ENCODE measurements at regions not wholly inside any gene's neighbourhood (a gene's known extent, or its start where the extent isn't known, plus 50 kb on each side); places are given as distances from the start of the nearest gene placed in this dataset.

DNA sequence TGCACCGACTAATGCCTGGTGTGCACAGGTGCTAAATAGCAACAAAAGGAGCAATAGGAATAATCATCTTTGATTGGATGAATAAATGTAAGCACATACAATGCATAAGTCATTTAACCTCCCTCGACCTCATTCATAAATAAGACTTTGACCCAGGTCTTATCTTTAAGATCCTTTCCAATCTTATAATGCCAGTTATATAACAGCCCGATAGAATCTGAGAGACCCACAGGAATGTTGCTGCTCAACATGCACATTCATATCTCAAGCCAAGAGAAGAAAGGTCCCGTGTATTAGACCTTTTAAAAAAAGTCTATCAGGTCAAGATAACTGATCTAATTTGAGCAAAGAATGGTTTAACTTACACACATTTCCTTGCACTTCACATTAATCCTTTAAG is 146.8 kb upstream of the SOX9 start:
- Mint-ChIP-seq H3K9me3 (peaks cover 5% of the 10 kb centered on the region), H3K4me1 (ENCODE audit: low read depth) (no peaks in the 10 kb centered on the region), H3K4me3 (ENCODE audit: low read depth) (no peak overlapping the region), H3K27me3 (ENCODE audit: low read depth) (no peaks in the 10 kb centered on the region), H3K27ac (no peak overlapping the region), H3K36me3 (ENCODE audit: low read depth) (no peaks in the 10 kb centered on the region)
- intact Hi-C loops (cut with micrococcal nuclease) = no loop called here
- no peak for DNase-seq (ENCODE audit: low spot score)

DNA sequence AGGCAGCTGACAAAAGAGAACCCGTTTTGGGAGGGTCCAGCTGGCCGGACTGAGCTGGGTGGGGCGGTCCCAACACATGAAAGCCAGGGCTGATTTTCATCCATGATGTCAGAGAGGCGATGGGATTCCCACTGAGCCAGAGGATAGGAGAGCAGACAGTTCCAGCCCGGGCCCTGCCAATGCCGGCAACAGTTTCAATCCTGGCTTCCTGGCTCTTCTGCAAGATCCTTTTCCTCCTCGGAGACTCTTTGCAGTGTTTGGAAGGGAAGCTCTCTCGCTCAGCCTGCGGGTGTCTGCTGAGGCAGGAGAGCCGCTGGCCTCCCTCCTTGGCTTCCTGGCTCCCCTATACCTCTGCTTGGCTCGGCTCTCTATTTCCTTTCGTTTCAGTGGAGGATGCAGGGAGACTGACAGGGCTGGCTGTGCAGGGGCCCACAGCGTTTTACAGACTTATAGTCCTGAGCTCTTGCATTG is 145.5 kb upstream of the SOX9 start:
- DNase-seq (ENCODE audit: low spot score) = no peak
- H3K27me3 Mint-ChIP-seq (ENCODE audit: low read depth) = no peaks in the 10 kb centered on the region
- no peaks in the 10 kb centered on the region for H3K4me1 Mint-ChIP-seq (ENCODE audit: low read depth)
- H3K27ac Mint-ChIP-seq = no peak overlapping the region
- peaks cover 5% of the 10 kb centered on the region for H3K9me3 Mint-ChIP-seq
- no peaks in the 10 kb centered on the region for H3K36me3 Mint-ChIP-seq (ENCODE audit: low read depth)
- intact Hi-C loops (cut with micrococcal nuclease) = no loop called here
- H3K4me3 Mint-ChIP-seq (ENCODE audit: low read depth) = no peak overlapping the region

DNA sequence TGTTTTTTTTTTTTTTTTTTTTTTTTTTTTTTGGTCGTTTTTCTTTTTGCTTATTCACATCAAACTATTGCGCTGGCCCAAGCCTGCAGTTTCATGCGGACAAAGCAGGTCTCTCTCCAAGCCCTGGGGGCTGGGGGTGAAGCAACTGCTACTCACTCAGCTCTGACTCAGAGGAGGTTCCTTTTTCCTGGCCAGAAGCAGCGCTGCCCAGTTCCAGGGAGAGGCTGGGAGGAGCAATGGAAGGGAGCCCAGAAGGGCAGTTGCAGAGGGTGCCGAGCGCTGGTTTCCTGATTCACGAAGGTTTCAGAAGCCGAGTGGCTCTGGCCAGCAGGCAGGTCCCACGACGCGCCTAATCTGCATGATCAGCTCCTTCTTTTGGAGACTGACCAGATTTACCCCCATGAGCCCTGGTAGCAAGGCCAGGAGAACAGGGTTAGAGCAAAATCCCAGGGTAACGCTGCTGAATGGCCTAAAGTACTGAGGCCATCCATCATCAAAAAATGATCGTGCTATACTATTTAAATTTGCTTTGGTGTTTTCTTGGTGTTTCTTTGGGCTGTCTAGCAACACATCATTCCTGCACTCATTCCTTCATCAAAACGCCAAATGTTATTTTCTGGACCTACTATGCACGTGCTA is 144.7 kb upstream of the SOX9 start:
- no peaks in the 10 kb centered on the region for H3K4me1 Mint-ChIP-seq (ENCODE audit: low read depth)
- H3K9me3 Mint-ChIP-seq = peaks cover 5% of the 10 kb centered on the region
- no peaks in the 10 kb centered on the region for H3K36me3 Mint-ChIP-seq (ENCODE audit: low read depth)
- no peak for DNase-seq (ENCODE audit: low spot score)
- H3K27me3 Mint-ChIP-seq (ENCODE audit: low read depth) = no peaks in the 10 kb centered on the region
- H3K4me3 Mint-ChIP-seq (ENCODE audit: low read depth) = no peak overlapping the region
- intact Hi-C loops (cut with micrococcal nuclease) = no loop called here
- H3K27ac Mint-ChIP-seq = no peak overlapping the region

DNA sequence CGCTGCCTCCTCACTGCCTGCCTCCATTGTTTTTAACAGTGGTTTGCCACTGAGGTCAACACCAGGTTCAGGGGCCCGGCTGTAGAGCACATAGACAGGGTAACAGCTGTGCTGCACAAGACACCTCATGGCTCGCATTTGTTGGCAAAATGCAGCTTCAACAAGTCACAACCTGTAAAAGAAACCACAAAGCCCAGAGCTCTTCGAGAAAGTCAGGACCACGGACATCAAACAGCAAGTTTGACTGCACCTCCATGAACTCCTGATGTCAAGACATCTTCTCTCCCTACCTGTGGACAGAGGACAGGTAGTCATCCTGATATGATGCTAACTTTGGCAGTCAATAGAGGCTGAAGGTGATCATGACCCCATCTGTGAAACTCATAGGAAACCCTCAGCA is 142.4 kb upstream of the SOX9 start:
- H3K27me3 Mint-ChIP-seq (ENCODE audit: low read depth) = no peaks in the 10 kb centered on the region
- no peak overlapping the region for H3K27ac Mint-ChIP-seq
- intact Hi-C loops (cut with micrococcal nuclease) = no loop called here
- no peak for DNase-seq (ENCODE audit: low spot score)
- no peaks in the 10 kb centered on the region for H3K4me1 Mint-ChIP-seq (ENCODE audit: low read depth)
- peaks cover 5% of the 10 kb centered on the region for H3K9me3 Mint-ChIP-seq
- H3K4me3 Mint-ChIP-seq (ENCODE audit: low read depth) = no peak overlapping the region
- H3K36me3 Mint-ChIP-seq (ENCODE audit: low read depth) = no peaks in the 10 kb centered on the region

DNA sequence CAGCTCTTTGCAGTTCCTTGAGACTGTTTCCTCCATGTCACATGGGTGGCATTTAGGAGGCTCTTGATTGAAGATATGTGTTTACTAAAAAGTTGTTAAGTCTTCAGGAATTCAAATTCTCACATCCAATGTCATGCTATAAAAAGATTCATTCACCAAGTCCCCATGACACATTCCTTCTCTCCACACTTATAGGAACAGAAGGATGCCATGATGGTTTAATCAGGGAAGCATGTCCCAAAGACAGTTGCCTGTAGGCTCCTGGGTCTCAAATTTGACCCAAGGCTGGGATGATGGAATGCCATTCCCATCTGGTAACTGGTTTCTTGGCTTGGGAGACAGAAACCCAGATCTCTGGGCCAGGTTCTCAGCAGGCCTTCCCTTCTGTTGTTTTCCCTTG is 140.6 kb upstream of the SOX9 start:
- Mint-ChIP-seq H3K9me3 (peaks cover 3% of the 10 kb centered on the region), H3K4me3 (ENCODE audit: low read depth) (no peak overlapping the region), H3K27me3 (ENCODE audit: low read depth) (no peaks in the 10 kb centered on the region), H3K27ac (no peak overlapping the region), H3K4me1 (ENCODE audit: low read depth) (no peaks in the 10 kb centered on the region), H3K36me3 (ENCODE audit: low read depth) (no peaks in the 10 kb centered on the region)
- no peak for DNase-seq (ENCODE audit: low spot score)
- intact Hi-C loops (cut with micrococcal nuclease) = no loop called here

DNA sequence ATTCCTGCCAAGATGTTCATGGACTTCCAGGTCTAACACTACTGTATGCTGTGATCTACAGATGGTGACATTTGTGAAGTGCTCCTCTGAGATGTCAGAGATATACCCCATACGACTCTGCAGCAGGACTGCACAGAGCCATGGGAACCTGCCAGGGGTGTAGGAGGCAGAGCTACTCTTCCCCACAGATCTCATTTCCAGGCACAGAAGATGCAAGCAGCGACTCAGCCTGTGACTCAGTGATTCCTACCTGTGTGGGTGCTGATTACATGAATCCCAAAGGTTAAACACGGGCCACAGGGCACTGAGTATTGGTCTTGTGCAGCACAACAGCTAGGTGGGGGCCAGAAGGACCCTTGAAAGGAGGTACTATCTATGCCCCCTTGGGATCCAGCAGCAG is 137.0 kb upstream of the SOX9 start:
- Mint-ChIP-seq H3K27me3 (ENCODE audit: low read depth) (no peaks in the 10 kb centered on the region), H3K27ac (no peak overlapping the region)
- intact Hi-C loops (cut with micrococcal nuclease) = no loop called here

DNA sequence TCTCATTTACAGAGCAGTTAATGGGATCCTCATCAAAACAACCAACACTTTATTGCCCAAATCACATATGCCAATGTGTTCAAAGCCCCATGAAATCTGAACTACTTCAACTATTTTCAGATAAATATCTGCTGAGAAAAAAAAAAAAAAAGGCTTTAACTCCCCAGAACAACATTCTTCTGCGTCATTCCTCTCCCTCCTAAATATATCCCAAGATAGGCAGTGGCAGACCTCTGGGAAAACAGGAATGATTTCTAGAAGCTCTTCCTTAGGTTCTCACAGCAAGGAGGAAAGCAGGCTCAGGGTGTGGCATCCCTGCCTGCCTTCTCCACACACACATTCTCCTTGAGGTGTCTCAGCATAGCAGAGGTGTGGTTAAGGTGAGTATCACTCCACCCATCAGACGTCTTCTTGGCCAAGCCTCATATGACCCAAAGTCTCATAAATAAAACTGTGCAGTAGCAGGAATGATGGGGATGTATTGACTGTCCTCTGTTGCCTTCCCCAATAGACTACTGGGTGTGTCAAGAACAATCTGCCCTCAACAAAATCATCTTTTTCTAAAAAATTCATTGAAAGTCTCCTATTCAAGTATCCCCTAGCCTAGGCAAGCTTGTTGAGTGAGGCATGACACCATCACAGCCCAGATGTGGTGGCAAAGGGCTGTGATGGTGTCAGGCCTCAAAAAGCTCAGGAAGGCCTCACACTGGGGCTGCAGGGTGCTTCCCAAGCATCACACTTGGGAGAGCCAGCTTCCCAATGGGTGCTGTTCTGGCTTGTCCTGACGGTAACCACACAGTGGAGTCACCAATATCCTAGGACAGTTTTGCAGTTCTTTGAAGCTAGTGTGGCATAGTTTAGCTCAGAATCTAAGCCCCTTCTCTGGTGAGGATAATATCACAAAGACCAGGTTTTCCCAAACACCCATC is 135.4 kb upstream of the SOX9 start:
- Mint-ChIP-seq H3K36me3 (ENCODE audit: low read depth) (no peaks in the 10 kb centered on the region), H3K27me3 (ENCODE audit: low read depth) (no peaks in the 10 kb centered on the region), H3K4me1 (ENCODE audit: low read depth) (no peaks in the 10 kb centered on the region), H3K27ac (no peak overlapping the region), H3K9me3 (peaks cover 6% of the 10 kb centered on the region), H3K4me3 (ENCODE audit: low read depth) (no peak overlapping the region)
- no peak for DNase-seq (ENCODE audit: low spot score)
- intact Hi-C loops (cut with micrococcal nuclease) = no loop called here

More for the DNA sequence above, 137.0 kb upstream of the SOX9 start:
- no peak overlapping the region for H3K4me3 Mint-ChIP-seq (ENCODE audit: low read depth)
- no peaks in the 10 kb centered on the region for H3K36me3 Mint-ChIP-seq (ENCODE audit: low read depth)
- no peaks in the 10 kb centered on the region for H3K4me1 Mint-ChIP-seq (ENCODE audit: low read depth)
- no peak for DNase-seq (ENCODE audit: low spot score)
- H3K9me3 Mint-ChIP-seq = peaks cover 3% of the 10 kb centered on the region

DNA sequence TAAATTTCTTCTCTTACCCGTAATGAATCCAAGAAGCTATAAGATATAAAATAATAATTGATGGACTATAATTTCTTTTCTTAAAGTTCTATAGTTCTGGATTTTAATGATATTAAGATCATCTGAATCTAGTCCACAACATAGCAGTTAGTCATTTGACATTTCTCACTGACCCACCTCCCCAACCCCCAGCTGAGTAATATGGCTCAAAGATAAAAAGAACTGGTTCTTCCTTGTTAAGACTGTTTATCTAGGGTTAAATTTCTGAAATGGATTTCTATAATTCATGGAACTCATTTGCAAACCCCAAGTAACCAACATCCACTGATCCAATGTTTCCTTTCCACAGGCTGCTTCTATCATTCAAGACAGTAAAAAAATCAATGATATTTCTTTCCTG is 133.9 kb upstream of the SOX9 start:
- intact Hi-C loops (cut with micrococcal nuclease) = no loop called here
- no peak for DNase-seq (ENCODE audit: low spot score)
- H3K27me3 Mint-ChIP-seq (ENCODE audit: low read depth) = no peaks in the 10 kb centered on the region
- no peaks in the 10 kb centered on the region for H3K4me1 Mint-ChIP-seq (ENCODE audit: low read depth)
- H3K9me3 Mint-ChIP-seq = peaks cover 8% of the 10 kb centered on the region
- H3K36me3 Mint-ChIP-seq (ENCODE audit: low read depth) = no peaks in the 10 kb centered on the region
- H3K27ac Mint-ChIP-seq = no peak overlapping the region
- H3K4me3 Mint-ChIP-seq (ENCODE audit: low read depth) = no peak overlapping the region

DNA sequence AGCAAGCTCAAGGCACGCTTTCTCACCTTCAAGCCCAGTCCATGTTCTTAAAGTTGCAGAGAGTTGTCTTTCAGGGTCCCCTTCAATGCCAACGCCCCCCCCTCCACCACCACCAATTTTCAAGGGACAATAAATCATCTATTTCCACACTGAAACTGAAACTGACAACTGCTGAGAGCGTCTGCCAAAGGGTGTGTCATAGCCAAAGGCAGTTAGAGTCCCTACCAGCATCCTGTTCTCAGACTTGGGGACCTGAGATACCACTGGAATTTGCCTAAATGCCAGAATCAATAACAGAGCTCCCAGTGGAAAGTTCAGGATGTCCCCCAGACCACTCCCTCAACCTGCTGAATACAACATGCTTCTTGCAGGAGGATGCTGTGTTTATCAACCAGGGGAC is 133.2 kb upstream of the SOX9 start:
- no peak overlapping the region for H3K27ac Mint-ChIP-seq
- no peak for DNase-seq (ENCODE audit: low spot score)
- intact Hi-C loops (cut with micrococcal nuclease) = no loop called here
- peaks cover 8% of the 10 kb centered on the region for H3K9me3 Mint-ChIP-seq
- H3K4me1 Mint-ChIP-seq (ENCODE audit: low read depth) = no peaks in the 10 kb centered on the region
- H3K27me3 Mint-ChIP-seq (ENCODE audit: low read depth) = no peaks in the 10 kb centered on the region
- no peaks in the 10 kb centered on the region for H3K36me3 Mint-ChIP-seq (ENCODE audit: low read depth)
- H3K4me3 Mint-ChIP-seq (ENCODE audit: low read depth) = no peak overlapping the region

DNA sequence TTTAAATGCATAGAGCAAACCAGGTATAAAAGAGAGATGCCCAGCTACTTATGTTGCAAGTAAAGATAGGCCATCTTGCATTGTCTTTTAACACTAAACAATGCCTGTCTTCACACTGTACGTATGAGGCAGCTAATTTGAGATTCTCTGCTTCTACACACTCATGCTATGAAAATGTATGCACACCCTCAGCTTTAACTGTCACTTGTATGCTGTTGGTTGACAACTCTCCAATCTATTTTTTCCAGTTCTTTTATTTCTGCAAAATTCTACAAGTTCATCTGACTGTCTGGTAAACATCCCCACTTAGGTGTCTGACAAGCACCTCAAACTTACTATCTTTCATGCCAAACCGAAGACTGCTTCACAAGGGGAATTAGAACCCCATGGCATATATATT is 131.7 kb upstream of the SOX9 start:
- H3K27ac Mint-ChIP-seq = no peak overlapping the region

DNA sequence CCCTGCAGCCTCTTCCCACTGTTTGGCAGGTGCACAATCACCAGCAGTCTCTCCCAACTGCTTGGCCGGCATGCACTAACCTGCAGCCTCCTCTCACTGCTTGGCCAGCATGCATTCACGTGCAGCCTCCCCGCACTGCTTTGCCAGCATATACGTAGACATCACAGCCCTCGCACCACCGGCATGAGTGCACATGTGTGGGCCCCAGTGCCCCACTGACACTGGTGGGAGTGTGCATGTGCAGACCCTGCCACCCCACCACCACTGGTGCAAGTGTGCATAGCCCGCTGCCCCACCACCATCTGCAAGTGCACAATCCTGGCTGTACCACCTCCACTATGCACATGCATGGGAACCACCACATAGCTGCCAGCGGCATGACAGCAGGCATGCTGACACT is 127.5 kb upstream of the SOX9 start:
- H3K4me3 Mint-ChIP-seq (ENCODE audit: low read depth) = no peak overlapping the region
- no peaks in the 10 kb centered on the region for H3K27me3 Mint-ChIP-seq (ENCODE audit: low read depth)
- no peaks in the 10 kb centered on the region for H3K4me1 Mint-ChIP-seq (ENCODE audit: low read depth)
- H3K9me3 Mint-ChIP-seq = peaks cover 4% of the 10 kb centered on the region
- intact Hi-C loops (cut with micrococcal nuclease) = no loop called here
- no peak for DNase-seq (ENCODE audit: low spot score)
- no peaks in the 10 kb centered on the region for H3K36me3 Mint-ChIP-seq (ENCODE audit: low read depth)
- no peak overlapping the region for H3K27ac Mint-ChIP-seq

More for the DNA sequence above, 131.7 kb upstream of the SOX9 start:
- Mint-ChIP-seq H3K27me3 (ENCODE audit: low read depth) (no peaks in the 10 kb centered on the region), H3K36me3 (ENCODE audit: low read depth) (no peaks in the 10 kb centered on the region), H3K4me1 (ENCODE audit: low read depth) (no peaks in the 10 kb centered on the region), H3K4me3 (ENCODE audit: low read depth) (no peak overlapping the region), H3K9me3 (peaks cover 8% of the 10 kb centered on the region)
- intact Hi-C loops (cut with micrococcal nuclease) = no loop called here
- DNase-seq (ENCODE audit: low spot score) = no peak

DNA sequence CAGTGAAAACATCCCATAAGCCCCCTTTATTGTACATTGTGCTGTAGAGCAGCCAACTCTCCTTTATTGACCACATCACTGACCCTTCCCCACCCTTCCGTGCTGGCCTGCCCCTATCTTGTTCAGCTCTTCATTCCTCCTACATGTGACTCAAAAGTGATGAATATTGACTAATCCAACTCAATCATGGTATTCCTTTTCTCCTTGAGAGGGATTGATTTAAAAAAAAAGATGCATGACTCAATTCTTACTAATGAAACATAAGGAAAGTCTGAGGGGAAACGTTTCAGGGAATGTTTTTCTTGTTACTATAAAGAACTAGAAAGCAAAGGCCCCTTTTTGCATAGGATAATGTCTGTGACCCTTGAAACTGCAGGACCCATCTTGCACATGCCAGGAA is 125.2 kb upstream of the SOX9 start:
- Mint-ChIP-seq H3K4me3 (ENCODE audit: low read depth) (no peak overlapping the region), H3K27ac (no peak overlapping the region), H3K4me1 (ENCODE audit: low read depth) (no peaks in the 10 kb centered on the region), H3K36me3 (ENCODE audit: low read depth) (no peaks in the 10 kb centered on the region), H3K9me3 (no peaks in the 10 kb centered on the region), H3K27me3 (ENCODE audit: low read depth) (no peaks in the 10 kb centered on the region)
- intact Hi-C loops (cut with micrococcal nuclease) = no loop called here
- DNase-seq (ENCODE audit: low spot score) = no peak

DNA sequence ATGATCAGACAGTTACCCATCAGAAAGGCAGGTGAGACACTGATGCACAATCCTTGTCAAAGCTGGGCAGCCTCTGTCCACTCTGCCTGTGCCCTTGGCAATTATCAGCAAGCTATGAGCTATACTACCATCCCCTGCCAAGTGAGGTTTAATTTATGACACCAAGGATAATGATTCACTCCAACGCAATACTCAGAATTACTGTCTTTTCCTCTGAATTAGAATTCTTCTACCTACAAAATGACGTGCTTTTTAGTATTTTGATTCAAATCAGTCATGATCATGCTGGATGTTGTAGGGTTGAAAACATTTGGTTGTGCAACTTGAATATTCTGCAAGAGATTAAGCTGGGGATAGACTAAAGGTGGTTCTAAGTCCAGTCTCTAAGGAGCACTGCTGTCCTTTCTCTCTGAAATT is 116.8 kb upstream of the SOX9 start:
- DNase-seq (ENCODE audit: low spot score) = no peak
- H3K27me3 Mint-ChIP-seq (ENCODE audit: low read depth) = no peaks in the 10 kb centered on the region
- peaks cover 3% of the 10 kb centered on the region for H3K9me3 Mint-ChIP-seq
- no peaks in the 10 kb centered on the region for H3K36me3 Mint-ChIP-seq (ENCODE audit: low read depth)
- intact Hi-C loops (cut with micrococcal nuclease) = no loop called here
- no peak overlapping the region for H3K27ac Mint-ChIP-seq
- H3K4me1 Mint-ChIP-seq (ENCODE audit: low read depth) = no peaks in the 10 kb centered on the region
- no peak overlapping the region for H3K4me3 Mint-ChIP-seq (ENCODE audit: low read depth)

Measured in activated T-helper 2 cell treated with anti-CD3 and anti-CD28 coated beads, Interferon-gamma antibody, Interleukin-2, Interleukin-4, amounts not matched to agents 10 μg/mL and 5 μg/mL and 100 μg/mL, durations not matched to agents 14 hours and 24 hours and 36 hours (primary cell).